Lung microvascular endothelial cell (primary cell): ENCODE measurements at regions not wholly inside any gene's neighbourhood (a gene's known extent, or its start where the extent isn't known, plus 50 kb on each side); places are given as distances from the start of the nearest gene placed in this dataset.
"Not testable (repeated sequence)": the region's sequence is repeated elsewhere in the genome, so short reads cannot be mapped to it uniquely, and the experiment has no call there.

Experiments used
- DNase-seq, 2 donors: peaks; one replicate each; pipeline versions ENCODE4 v3.0.0 to v3.0.0-alpha.2; 2010; ENCODE audit warnings: low read depth in 2 of 2

GRCh38 chr2:43149482-43150107, 76.8 kb downstream of the ZFP36L2 start:
- DNase-seq: no peak

GRCh38 chr2:43146083-43146482, 80.3 kb downstream of the ZFP36L2 start:
- no peak for DNase-seq

- no peak for DNase-seq
Measured at GRCh38 chr2:43144263-43144662, 82.1 kb downstream of the ZFP36L2 start.

DNA sequence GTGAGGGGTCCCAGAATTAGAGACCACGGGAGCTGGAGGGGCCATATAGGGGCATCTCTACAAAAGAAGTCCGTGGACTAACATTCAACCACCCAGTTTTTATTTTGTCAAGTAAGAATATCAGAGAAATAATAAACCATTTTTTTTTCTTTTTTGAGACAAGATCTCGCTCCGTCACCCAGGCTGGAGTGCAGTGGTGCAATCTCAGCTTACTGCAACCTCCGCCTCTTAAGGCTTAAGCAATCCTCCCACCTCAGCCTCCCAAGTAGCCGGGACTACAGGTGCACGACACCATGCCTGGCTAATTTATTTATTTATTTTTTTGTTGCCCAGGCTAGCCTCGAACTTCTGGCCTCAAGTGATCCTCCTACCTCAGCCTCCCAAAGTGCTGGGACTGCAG, 82.7 kb downstream of the ZFP36L2 start:
- DNase-seq: no peak

DNA sequence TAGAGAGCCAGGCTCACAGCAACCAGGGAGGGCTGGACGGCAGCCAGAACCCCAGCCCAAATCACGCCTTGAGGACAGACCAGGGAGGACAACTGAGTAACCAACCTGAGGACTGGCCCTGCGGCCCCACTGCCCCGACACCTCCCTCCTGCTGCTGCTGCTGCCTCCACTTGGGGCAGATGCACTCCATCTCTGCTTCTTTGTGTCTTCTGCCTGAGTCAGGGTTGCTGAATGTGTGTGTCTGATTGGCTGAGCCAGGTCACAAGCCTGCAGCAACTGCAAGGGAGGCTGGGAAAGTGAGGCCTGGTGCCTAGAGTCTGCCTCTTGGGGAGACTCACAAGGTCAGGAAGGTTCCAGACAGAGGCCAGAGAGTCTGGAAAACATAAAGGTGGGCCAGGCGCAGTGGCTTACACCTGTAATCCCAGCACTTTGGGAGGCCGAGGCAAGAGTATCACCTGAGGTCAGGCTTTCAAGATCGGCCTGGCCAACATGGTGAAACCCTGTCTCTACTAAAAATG, 83.4 kb downstream of the ZFP36L2 start:
- DNase-seq: peak in 1 of 2 donors; percentile 29

DNA sequence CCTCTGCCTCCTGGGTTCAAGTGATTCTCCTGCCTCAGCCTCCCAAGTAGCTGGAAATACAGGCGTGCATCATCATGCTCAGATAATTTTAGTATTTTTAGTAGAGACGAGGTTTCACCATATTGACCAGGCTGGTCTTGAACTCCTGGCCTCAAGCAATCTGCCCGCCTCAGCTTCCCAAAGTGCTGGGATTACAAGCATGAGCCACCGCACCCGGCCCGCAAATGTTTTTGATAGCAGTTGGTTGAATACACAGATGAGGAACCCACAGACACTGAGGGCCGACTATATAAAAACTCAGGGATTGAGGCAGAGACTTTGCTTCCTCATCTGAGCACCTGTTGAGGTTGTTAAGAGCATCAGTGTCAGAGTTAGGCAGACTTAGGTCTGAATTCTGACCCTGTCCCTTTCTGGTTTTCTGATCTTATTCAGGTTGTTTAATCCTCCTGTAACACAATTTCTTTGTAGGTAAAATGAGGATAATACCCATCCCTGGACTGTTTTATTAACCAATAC, 84.7 kb downstream of the ZFP36L2 start:
- DNase-seq: not testable (repeated sequence)

DNA sequence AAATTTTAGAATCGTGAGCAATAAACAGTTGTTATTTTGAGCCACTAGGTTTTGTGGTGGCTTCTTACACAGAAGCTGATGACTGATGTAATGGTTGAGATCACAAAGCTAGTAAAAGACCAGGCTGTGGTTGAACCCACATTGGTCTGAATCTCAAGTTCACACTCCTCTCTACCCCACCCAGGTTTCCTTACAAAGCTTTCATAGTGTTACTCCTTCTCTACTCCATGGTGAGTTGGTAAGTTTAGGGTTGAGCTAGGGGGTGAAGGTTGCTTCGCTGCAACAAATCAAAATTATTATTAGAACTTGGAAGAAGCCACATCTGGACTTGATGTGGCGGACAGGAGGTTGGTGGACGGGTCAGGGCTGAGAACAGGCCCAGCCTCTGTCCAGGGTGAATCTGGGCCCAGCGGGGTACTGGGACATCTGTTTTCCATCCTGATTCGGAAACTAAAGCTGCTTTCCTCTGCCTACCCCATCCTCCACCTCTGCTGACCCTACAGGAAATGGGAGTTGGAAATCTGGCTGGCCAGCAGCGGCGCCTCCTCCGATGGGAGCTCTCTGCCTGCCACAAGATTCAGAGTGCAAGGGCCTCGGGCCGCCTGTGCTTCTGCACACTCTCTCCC, 86.3 kb downstream of the ZFP36L2 start:
- peak; percentile 47 to 82 for DNase-seq

DNA sequence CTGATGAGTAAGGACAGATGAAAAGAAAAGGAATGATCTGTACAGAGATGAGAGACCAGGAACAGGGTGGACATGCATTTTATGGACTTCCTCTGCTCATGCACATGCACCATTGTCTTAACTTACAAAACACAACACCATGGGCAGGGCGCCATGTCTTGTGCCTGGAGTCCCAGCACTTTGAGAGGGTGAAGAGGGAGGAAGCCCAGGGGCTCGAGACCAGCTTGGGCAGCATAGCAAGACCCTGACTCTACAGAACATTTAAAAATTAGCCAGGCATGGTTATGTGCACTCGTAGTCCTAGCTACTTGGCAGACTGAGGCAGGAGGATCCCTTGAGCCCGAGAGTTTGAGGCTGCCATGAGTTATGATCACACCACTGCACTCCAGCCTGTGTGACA, 86.9 kb downstream of the ZFP36L2 start:
- no peak for DNase-seq

- no peak for DNase-seq
Measured at GRCh38 chr2:43138441-43138840, 88.0 kb downstream of the ZFP36L2 start.

GRCh38 chr2:43136876-43137275, 89.5 kb downstream of the ZFP36L2 start:
- DNase-seq: no peak

- DNase-seq: no peak
Measured at GRCh38 chr2:43136011-43136799, 90.2 kb downstream of the ZFP36L2 start.

GRCh38 chr2:43135583-43135982, 90.8 kb downstream of the ZFP36L2 start:
- DNase-seq: peak; percentile 25 to 48

DNA sequence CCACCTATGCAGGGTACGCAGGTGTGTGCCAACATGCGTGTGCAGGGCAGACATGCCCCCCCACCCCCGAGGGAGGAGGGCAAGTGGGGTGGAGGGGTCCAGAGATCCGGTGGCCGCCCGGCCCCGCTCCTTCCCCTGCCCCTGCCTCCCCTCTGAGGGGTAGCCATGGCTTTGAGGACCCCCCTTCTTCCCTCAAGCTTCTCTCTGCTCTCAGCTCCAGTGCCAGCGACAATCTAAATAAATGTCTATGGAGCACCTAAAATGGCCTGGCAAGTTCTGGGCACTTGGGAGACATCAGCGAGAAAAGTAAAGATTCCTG, 91.9 kb downstream of the ZFP36L2 start:
- no peak for DNase-seq

DNA sequence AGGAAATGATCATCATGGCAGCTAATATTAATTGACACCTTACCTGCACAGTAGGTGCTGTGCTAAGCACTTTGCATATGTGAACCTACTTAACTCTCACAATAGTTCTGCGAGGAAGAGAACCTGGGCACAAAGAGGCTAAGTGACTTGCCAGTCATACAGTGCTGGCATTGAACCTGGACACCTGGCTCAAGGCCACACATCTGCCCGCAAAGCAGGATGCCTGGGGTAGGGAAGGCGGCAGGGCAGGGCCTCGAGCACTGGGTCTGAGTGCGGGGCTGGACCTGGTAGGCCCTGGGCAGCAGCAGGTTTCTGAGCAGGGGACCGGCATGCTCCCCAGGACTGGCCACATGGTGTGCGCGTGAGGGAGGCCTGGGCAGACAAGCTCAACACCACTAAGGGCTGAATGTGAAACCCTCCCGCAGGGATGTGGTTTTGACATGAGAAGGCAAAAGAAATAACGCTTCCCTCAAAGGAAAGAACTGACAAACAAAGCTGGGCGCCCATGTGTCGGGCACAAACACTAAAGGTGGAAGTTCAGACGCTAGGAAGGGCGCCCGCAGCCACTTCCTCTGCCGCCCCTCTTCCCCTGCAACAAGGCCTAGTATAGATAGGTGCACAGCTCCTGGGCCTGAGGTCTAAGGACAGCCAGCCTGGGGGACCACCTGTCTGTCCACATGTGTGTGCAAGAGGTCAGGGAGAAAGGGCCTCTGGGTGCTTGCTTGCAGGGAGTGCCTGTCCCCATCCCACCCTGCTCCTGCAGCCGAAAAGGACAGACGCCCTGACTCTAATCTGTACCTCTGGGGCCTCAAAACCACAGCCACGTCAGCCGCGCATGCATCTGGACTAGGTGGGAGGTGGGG, 92.5 kb downstream of the ZFP36L2 start:
- DNase-seq: no peak

GRCh38 chr2:43133336-43133707, 93.1 kb downstream of the ZFP36L2 start:
- no peak for DNase-seq

GRCh38 chr2:43132683-43133301, 93.6 kb downstream of the ZFP36L2 start:
- no peak for DNase-seq

DNA sequence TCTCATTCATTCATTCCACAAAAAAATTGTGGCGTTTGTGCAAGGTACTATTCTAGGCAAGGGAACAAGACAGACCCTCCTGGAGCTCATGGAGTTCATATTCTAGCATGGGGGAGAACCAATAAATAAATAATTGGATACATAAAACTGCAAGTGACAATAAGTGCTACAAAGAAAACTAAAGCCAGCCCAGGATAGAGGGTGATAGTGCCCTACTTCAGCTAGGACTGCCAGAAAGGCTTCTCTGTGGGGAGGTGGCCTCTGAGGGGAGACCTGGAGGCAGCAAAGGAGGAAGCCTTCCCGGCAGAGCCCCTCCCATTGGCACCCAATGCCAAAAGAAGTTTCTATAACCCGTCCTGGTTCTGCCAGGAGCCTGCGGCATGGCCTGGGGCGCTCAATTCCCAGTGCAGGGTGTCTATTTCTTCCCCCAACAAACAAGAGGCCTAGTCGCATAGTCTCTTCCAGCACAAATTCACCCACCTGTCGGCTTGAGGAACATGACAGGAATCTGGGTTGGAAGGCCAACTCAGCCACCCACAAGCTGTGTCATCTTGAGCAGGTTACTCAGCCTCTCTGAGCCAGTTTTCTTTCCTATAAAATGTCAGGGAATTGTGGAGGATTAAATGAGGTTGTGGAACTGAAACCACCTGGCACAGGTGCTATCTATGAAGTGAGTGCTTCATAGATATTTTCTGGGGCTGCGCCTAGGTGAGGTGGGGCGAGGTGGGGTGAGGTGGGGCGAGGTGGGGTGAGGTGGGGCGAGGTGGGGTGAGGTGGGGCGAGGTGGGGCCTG, 94.3 kb downstream of the ZFP36L2 start:
- DNase-seq: no peak

GRCh38 chr2:43131051-43131889, 95.1 kb downstream of the ZFP36L2 start:
- DNase-seq: peak; percentile 87 to 91

DNA sequence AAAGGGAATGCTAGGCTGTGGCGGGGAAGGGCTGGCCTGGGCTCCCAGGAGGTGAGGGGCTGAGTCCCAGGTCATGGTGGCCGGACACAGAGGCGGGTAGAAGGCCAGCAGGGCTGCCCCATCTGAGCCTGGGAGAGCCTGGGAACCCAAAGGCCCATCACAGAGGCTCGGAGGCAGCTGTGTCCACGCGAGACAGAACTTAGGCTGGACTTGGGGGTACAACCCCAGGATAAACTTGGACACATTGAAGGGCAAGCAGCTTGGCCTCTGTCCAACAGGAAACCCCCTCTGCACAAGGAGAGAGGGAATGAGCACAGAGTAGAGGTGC, 95.9 kb downstream of the ZFP36L2 start:
- DNase-seq: no peak
